GM23338 (cell line): ENCODE measurements at regions not wholly inside any gene's neighbourhood (a gene's known extent, or its start where the extent isn't known, plus 50 kb on each side); places are given as distances from the start of the nearest gene placed in this dataset.

Experiments used
- ATAC-seq: fragments of 200-7000 bp; cut with Tn5 transposase; 3 replicates; pipeline ENCODE4 v1.9.1; 2020
- DNase-seq: peaks from one replicate; pipeline ENCODE4 v3.0.0-alpha.2; 2015; ENCODE audit warnings: low spot score
- H2AFZ ChIP-seq: fragments of 200-600 bp; sonication (generic); 2 replicates; pipeline ENCODE4 v1.8.0; 2016; ENCODE audit warnings: antibody characterized with exemption, mild to moderate bottlenecking, moderate library complexity
- H3F3A ChIP-seq: fragments of 200-600 bp; sonication (generic); replicated peaks from 2 replicates; pipeline ENCODE4 v1.8.0; 2017; ENCODE audit warnings: antibody characterized with exemption, mixed run types, low read depth
- H3K27ac ChIP-seq: fragments of 200-600 bp; sonication (generic); 2 replicates; pipeline ENCODE4 v1.6.1; 2016; ENCODE audit warnings: low read depth
- H3K27me3 ChIP-seq: fragments of 200-600 bp; sonication (generic); 2 replicates; pipeline ENCODE4 v1.8.0; 2016; ENCODE audit warnings: mild to moderate bottlenecking, mixed run types, moderate library complexity; ENCODE audit not compliant: insufficient read depth
- H3K36me3 ChIP-seq: fragments of 200-600 bp; sonication (generic); 2 replicates; pipeline ENCODE4 v1.8.0; 2016; ENCODE audit warnings: mild to moderate bottlenecking; ENCODE audit not compliant: insufficient read depth
- H3K4me1 ChIP-seq: fragments of 200-600 bp; sonication (generic); 2 replicates; pipeline ENCODE4 v1.8.0; 2016; ENCODE audit warnings: mild to moderate bottlenecking, moderate library complexity; ENCODE audit not compliant: insufficient read depth
- H3K4me2 ChIP-seq: fragments of 200-600 bp; sonication (generic); 2 replicates; pipeline ENCODE4 v1.7.1; 2017; ENCODE audit warnings: mixed run types
- H3K4me3 ChIP-seq: fragments of 200-600 bp; sonication (generic); 2 replicates; pipeline ENCODE4 v1.6.1; 2016; ENCODE audit warnings: mixed run types
- H3K79me2 ChIP-seq: fragments of 200-600 bp; sonication (generic); replicated peaks from 2 replicates; pipeline ENCODE4 v1.8.0; 2017; ENCODE audit warnings: mild to moderate bottlenecking; ENCODE audit not compliant: insufficient read depth
- H3K9me2 ChIP-seq: fragments of 200-600 bp; sonication (generic); 2 replicates; pipeline ENCODE4 v1.8.0; 2017; ENCODE audit not compliant: insufficient read depth
- H4K20me1 ChIP-seq: fragments of 200-600 bp; sonication (generic); replicated peaks from 2 replicates; pipeline ENCODE4 v1.8.0; 2017; ENCODE audit warnings: mild to moderate bottlenecking; ENCODE audit not compliant: insufficient read depth
- H3K27ac Mint-ChIP-seq: 2 replicates; pipeline ENCODE4 v1.8.0; 2020; ENCODE audit warnings: inconsistent platforms, mild to moderate bottlenecking, moderate library complexity, mixed read lengths
- H3K27me3 Mint-ChIP-seq: 3 replicates; pipeline ENCODE4 v1.8.0; 2022; ENCODE audit warnings: low read depth, mild to moderate bottlenecking, moderate library complexity, mixed read lengths, inconsistent platforms; ENCODE audit not compliant: insufficient read depth, poor library complexity
- H3K36me3 Mint-ChIP-seq: 3 replicates; pipeline ENCODE4 v1.8.0; 2021; ENCODE audit warnings: low read depth, mild to moderate bottlenecking, inconsistent platforms, moderate library complexity, mixed read lengths
- H3K4me1 Mint-ChIP-seq: 3 replicates; pipeline ENCODE4 v1.8.0; 2020; ENCODE audit warnings: mild to moderate bottlenecking, inconsistent platforms, mixed read lengths
- H3K4me3 Mint-ChIP-seq: 3 replicates; pipeline ENCODE4 v1.8.0; 2021; ENCODE audit warnings: moderate library complexity, mild to moderate bottlenecking, inconsistent platforms, mixed read lengths
- H3K9me3 Mint-ChIP-seq: 3 replicates; pipeline ENCODE4 v1.8.0; 2020; ENCODE audit warnings: moderate library complexity, mild to moderate bottlenecking, inconsistent platforms, mixed read lengths
- CREB1 ChIP-seq: fragments of 250-450 bp; sonication (Bioruptor Pico); IDR thresholded peaks from 2 replicates; pipeline ENCODE4 v1.5.0; 2020; ENCODE audit warnings: low read depth, mild to moderate bottlenecking, moderate library complexity
- CTCF ChIP-seq, 2 experiments: fragments of 200-600 bp in 1 of 2; sonication (generic) in 1 of 2; conservative IDR thresholded peaks; 2 replicates each; pipeline versions ENCODE4 v1.5.1 to v1.6.1; 2016 to 2017; ENCODE audit warnings: antibody characterized with exemption in 2 of 2, low read depth in 2 of 2, mild to moderate bottlenecking in 2 of 2, moderate library complexity in 1 of 2
- EZH2 ChIP-seq: fragments of 200-600 bp; sonication (generic); IDR thresholded peaks from one replicate; pipeline ENCODE4 v1.8.0; 2017; ENCODE audit warnings: antibody characterized with exemption, mild to moderate bottlenecking, low read depth; ENCODE audit not compliant: unreplicated experiment
- JUNB ChIP-seq: IDR thresholded peaks from one replicate; pipeline ENCODE4 v1.6.1; 2016; ENCODE audit warnings: antibody characterized with exemption; ENCODE audit not compliant: unreplicated experiment
- POLR2AphosphoS5 ChIP-seq: IDR thresholded peaks from 2 replicates; pipeline ENCODE4 v1.6.1; 2016; ENCODE audit warnings: antibody characterized with exemption, low read depth
- REST ChIP-seq: IDR thresholded peaks from one replicate; pipeline ENCODE4 v1.6.1; 2018; ENCODE audit warnings: antibody characterized with exemption; ENCODE audit not compliant: unreplicated experiment
- STAT1 ChIP-seq: IDR thresholded peaks from one replicate; pipeline ENCODE4 v1.6.1; 2016; ENCODE audit warnings: antibody characterized with exemption; ENCODE audit not compliant: unreplicated experiment
- ZNF331 ChIP-seq: fragments of 250-450 bp; sonication (Bioruptor Pico); IDR thresholded peaks from 2 replicates; pipeline ENCODE4 v1.5.0; 2020; ENCODE audit warnings: low read depth, mild to moderate bottlenecking, moderate library complexity

GRCh38 chr3:73258057-73258456 lies 196.6 kb downstream of the EBLN2 start:
- Mint-ChIP-seq H3K27ac (no peak overlapping the region), H3K27me3 (peaks cover 4% of the 10 kb centered on the region), H3K4me3 (no peak overlapping the region), H3K9me3 (no peaks in the 10 kb centered on the region), H3K4me1 (peaks cover 7% of the 10 kb centered on the region), H3K36me3 (no peaks in the 10 kb centered on the region)
- Histone ChIP-seq H3K4me1 (peaks cover 5% of the 10 kb centered on the region), H3K36me3 (no peaks in the 10 kb centered on the region), H3K27me3 (no peaks in the 10 kb centered on the region), H3K9me2 (no peaks in the 10 kb centered on the region), H3K79me2 (no peaks in the 10 kb centered on the region), H4K20me1 (no peaks in the 10 kb centered on the region), H3K27ac (no peak overlapping the region), H3K4me2 (no peak overlapping the region), H3K4me3 (no peak overlapping the region), H2AFZ (peak overlapping the region; percentile 10; the same call in 1 of the 2 replicates), H3F3A (no peaks in the 10 kb centered on the region)
- DNase-seq = peak; percentile 10
- TF ChIP-seq CTCF (conservative IDR thresholded peaks at IDR 0.05; ENCODE audit: low read depth in 2 of 2) (no peak), CREB1 (CRISPR knock-in tag) (no peak), EZH2 (no peak), ZNF331 (CRISPR knock-in tag) (no peak), STAT1 (no peak), REST (no peak), JUNB (no peak)
- peak; percentile 63 for ATAC-seq

DNA sequence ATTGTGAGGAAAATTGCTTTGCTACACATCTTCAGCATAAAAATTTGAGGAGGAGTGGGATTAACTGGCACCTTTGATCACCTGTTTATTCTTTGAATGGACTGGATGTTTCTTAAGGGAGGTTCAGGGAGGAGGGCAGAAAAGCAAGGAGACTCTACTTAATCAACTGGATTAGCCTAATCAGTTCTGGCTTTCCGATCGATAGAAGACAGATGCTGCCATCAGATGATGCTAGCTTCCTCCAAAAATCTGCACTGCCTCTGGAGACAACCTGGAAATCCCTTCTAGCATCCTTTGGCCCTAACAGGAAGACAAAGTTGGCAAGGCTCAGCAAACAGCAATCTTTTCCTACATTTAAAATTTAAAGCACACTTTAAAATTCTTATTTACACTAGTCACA lies 197.8 kb downstream of the EBLN2 start:
- Mint-ChIP-seq H3K4me1 (peaks cover 7% of the 10 kb centered on the region; the same call in 2 of the 3 replicates), H3K4me3 (no peak overlapping the region), H3K9me3 (no peaks in the 10 kb centered on the region), H3K27ac (no peak overlapping the region), H3K27me3 (peaks cover 4% of the 10 kb centered on the region), H3K36me3 (no peaks in the 10 kb centered on the region)
- Histone ChIP-seq H2AFZ (no peak overlapping the region), H3K4me3 (no peak overlapping the region), H3K36me3 (no peaks in the 10 kb centered on the region), H3K9me2 (no peaks in the 10 kb centered on the region; the same call in 1 of the 2 replicates), H3K79me2 (no peaks in the 10 kb centered on the region), H3K4me1 (peaks cover 5% of the 10 kb centered on the region), H4K20me1 (no peaks in the 10 kb centered on the region), H3K27me3 (no peaks in the 10 kb centered on the region), H3F3A (no peaks in the 10 kb centered on the region), H3K4me2 (no peak overlapping the region), H3K27ac (no peak overlapping the region)
- DNase-seq (no peak), ATAC-seq (no peak)
- TF ChIP-seq CTCF (conservative IDR thresholded peaks at IDR 0.05; ENCODE audit: low read depth in 2 of 2) (no peak), ZNF331 (CRISPR knock-in tag) (no peak), POLR2AphosphoS5 (no peak)
